ENCODE measurements at regions not wholly inside any gene's neighbourhood (a gene's known extent, or its start where the extent isn't known, plus 50 kb on each side); places are given as distances from the start of the nearest gene placed in this dataset.

DNA sequence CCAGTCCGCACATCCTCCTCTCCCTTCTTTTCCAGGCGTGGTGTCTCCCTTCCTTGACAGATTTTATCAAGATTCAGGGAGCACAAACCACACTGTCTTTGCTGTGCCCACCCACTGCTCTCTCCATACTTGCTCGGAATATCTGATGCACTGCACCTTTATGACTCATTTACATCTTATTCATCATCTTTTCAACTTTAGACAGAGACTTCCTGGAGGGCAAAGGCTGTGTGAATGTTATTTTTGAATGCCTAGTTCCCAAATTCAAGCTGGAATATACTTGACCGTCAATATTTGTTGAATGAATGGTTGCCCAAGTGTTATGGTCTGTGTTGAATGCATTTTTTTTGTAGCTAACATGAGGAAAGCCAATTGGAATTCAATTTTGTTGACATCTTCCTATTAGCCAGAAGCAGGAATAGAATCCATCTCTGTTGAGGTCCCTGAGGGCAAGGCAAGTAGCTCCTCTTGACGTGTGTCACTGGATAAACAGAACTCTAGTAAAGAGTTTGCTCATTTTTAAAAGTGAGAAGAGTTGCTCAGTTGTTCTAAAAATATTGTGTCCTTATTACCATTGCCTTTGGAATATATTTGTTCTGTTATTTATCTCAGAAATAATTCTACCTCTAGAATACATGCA lies 95.0 kb downstream of the KLF6 start:
- H3K4me1 Mint-ChIP-seq = peaks cover 0 to 4% (median 0%) of the 10 kb centered on the region in 4 donors
- DNase-seq (no peak), ATAC-seq (ENCODE audit: low read depth in 2 of 2) (no peak)
- H3K27ac ChIP-seq (ENCODE audit: insufficient read depth, low read length, poor library complexity, severe bottlenecking) = no peak overlapping the region
- H3K4me1 ChIP-seq (ENCODE audit: control insufficient read depth, insufficient read depth, low read length, poor library complexity, severe bottlenecking) = no peaks in the 10 kb centered on the region
- H3K4me3 ChIP-seq (ENCODE audit: low read depth, low read length) = no peak overlapping the region
- H3K27me3 Mint-ChIP-seq = peaks cover 2% of the 10 kb centered on the region
- H3K4me3 Mint-ChIP-seq = no peak overlapping the region
- no peaks in the 10 kb centered on the region for H3K9me3 ChIP-seq (ENCODE audit: control insufficient read depth in 2 of 2, low read length in 2 of 2)
- no peaks in the 10 kb centered on the region for H3K36me3 Mint-ChIP-seq
- H3K36me3 ChIP-seq (ENCODE audit: control insufficient read depth, insufficient read depth, low read length) = no peaks in the 10 kb centered on the region
- H3K27ac Mint-ChIP-seq = peak overlapping the region in 1 of 3 donors; percentile 39
- H3K27me3 ChIP-seq (ENCODE audit: control insufficient read depth, insufficient read depth, low read length) = no peaks in the 10 kb centered on the region
- H3K9me3 Mint-ChIP-seq = peaks cover 0 to 2% (median 0%) of the 10 kb centered on the region in 7 donors

GRCh38 chr10:3687510-3688081 lies 97.4 kb downstream of the KLF6 start:
- no peak for ATAC-seq (ENCODE audit: low read depth in 2 of 2)

DNA sequence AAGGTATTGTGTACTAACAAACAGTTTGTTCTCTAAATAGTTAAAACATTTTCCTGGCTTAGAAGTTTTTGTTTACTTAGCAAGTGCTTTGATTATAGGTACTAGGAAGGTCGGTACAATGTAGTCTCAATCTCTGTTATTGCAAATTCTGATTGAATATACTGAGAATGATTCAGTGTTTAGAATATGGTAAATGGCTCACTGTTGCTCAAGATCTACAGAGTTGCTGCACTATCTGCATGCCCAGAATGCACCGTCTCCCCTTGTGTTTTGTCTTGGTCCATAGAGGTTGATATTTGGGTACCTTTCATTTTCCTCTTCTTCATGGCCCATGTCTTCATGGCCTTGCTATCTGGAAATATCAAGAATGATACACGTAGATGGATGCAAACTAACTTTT lies 99.6 kb downstream of the KLF6 start:
- Histone ChIP-seq H3K27me3 (ENCODE audit: control insufficient read depth, insufficient read depth, low read length) (no peaks in the 10 kb centered on the region), H3K9me3 (ENCODE audit: control insufficient read depth in 2 of 2, low read length in 2 of 2) (no peaks in the 10 kb centered on the region), H3K36me3 (ENCODE audit: control insufficient read depth, insufficient read depth, low read length) (no peaks in the 10 kb centered on the region), H3K4me1 (ENCODE audit: control insufficient read depth, insufficient read depth, low read length, poor library complexity, severe bottlenecking) (no peaks in the 10 kb centered on the region), H3K4me3 (ENCODE audit: low read depth, low read length) (no peak overlapping the region), H3K27ac (ENCODE audit: insufficient read depth, low read length, poor library complexity, severe bottlenecking) (no peak overlapping the region)
- Mint-ChIP-seq H3K4me1 (peaks cover 0 to 5% (median 0%) of the 10 kb centered on the region in 4 donors), H3K4me3 (no peak overlapping the region), H3K9me3 (peaks cover 0 to 2% (median 0%) of the 10 kb centered on the region in 7 donors), H3K27ac (peak overlapping the region in 1 of 3 donors; percentile 7), H3K36me3 (no peaks in the 10 kb centered on the region), H3K27me3 (no peaks in the 10 kb centered on the region)
- ATAC-seq (ENCODE audit: low read depth in 2 of 2) (no peak), DNase-seq (no peak)

More at GRCh38 chr10:3687510-3688081, 97.4 kb downstream of the KLF6 start:
- DNase-seq = no peak
- Histone ChIP-seq H3K4me3 (ENCODE audit: low read depth, low read length) (no peak overlapping the region), H3K4me1 (ENCODE audit: control insufficient read depth, insufficient read depth, low read length, poor library complexity, severe bottlenecking) (no peaks in the 10 kb centered on the region), H3K27me3 (ENCODE audit: control insufficient read depth, insufficient read depth, low read length) (no peaks in the 10 kb centered on the region), H3K9me3 (ENCODE audit: control insufficient read depth in 2 of 2, low read length in 2 of 2) (no peaks in the 10 kb centered on the region), H3K27ac (ENCODE audit: insufficient read depth, low read length, poor library complexity, severe bottlenecking) (no peak overlapping the region), H3K36me3 (ENCODE audit: control insufficient read depth, insufficient read depth, low read length) (no peaks in the 10 kb centered on the region)
- Mint-ChIP-seq H3K4me3 (no peak overlapping the region), H3K36me3 (no peaks in the 10 kb centered on the region), H3K27ac (no peak overlapping the region), H3K4me1 (peaks cover 0 to 5% (median 0%) of the 10 kb centered on the region in 4 donors), H3K9me3 (peaks cover 0 to 2% (median 0%) of the 10 kb centered on the region in 7 donors), H3K27me3 (no peaks in the 10 kb centered on the region)

GRCh38 chr10:3684891-3685290 lies 100.1 kb downstream of the KLF6 start:
- H3K27me3 ChIP-seq (ENCODE audit: control insufficient read depth, insufficient read depth, low read length) = no peaks in the 10 kb centered on the region
- no peak overlapping the region for H3K4me3 ChIP-seq (ENCODE audit: low read depth, low read length)
- no peaks in the 10 kb centered on the region for H3K27me3 Mint-ChIP-seq
- H3K4me1 Mint-ChIP-seq = peaks cover 0 to 5% (median 0%) of the 10 kb centered on the region in 4 donors
- no peaks in the 10 kb centered on the region for H3K9me3 ChIP-seq (ENCODE audit: control insufficient read depth in 2 of 2, low read length in 2 of 2)
- no peaks in the 10 kb centered on the region for H3K4me1 ChIP-seq (ENCODE audit: control insufficient read depth, insufficient read depth, low read length, poor library complexity, severe bottlenecking)
- no peaks in the 10 kb centered on the region for H3K36me3 ChIP-seq (ENCODE audit: control insufficient read depth, insufficient read depth, low read length)
- peaks cover 0 to 2% (median 0%) of the 10 kb centered on the region in 7 donors for H3K9me3 Mint-ChIP-seq
- H3K36me3 Mint-ChIP-seq = no peaks in the 10 kb centered on the region
- H3K27ac Mint-ChIP-seq = peak overlapping the region in 2 of 3 donors; percentile 1 to 39
- H3K27ac ChIP-seq (ENCODE audit: insufficient read depth, low read length, poor library complexity, severe bottlenecking) = no peak overlapping the region
- ATAC-seq (ENCODE audit: low read depth in 2 of 2) = no peak
- H3K4me3 Mint-ChIP-seq = no peak overlapping the region
- peak in 1 of 3 donors; percentile 17 for DNase-seq

- DNase-seq (no peak), ATAC-seq (ENCODE audit: low read depth in 2 of 2) (no peak)
- no peak overlapping the region for H3K4me3 Mint-ChIP-seq
- H3K4me1 ChIP-seq (ENCODE audit: control insufficient read depth, insufficient read depth, low read length, poor library complexity, severe bottlenecking) = no peaks in the 10 kb centered on the region
- H3K27ac Mint-ChIP-seq = no peak overlapping the region
- no peak overlapping the region for H3K4me3 ChIP-seq (ENCODE audit: low read depth, low read length)
- H3K9me3 ChIP-seq (ENCODE audit: control insufficient read depth in 2 of 2, low read length in 2 of 2) = no peaks in the 10 kb centered on the region
- H3K9me3 Mint-ChIP-seq = peaks cover 0 to 2% (median 0%) of the 10 kb centered on the region in 7 donors
- H3K36me3 ChIP-seq (ENCODE audit: control insufficient read depth, insufficient read depth, low read length) = no peaks in the 10 kb centered on the region
- no peaks in the 10 kb centered on the region for H3K36me3 Mint-ChIP-seq
- no peak overlapping the region for H3K27ac ChIP-seq (ENCODE audit: insufficient read depth, low read length, poor library complexity, severe bottlenecking)
- H3K27me3 ChIP-seq (ENCODE audit: control insufficient read depth, insufficient read depth, low read length) = no peaks in the 10 kb centered on the region
- peaks cover 0 to 5% (median 0%) of the 10 kb centered on the region in 4 donors for H3K4me1 Mint-ChIP-seq
- H3K27me3 Mint-ChIP-seq = no peaks in the 10 kb centered on the region
These were observed 101.4 kb downstream of the KLF6 start for GRCh38 chr10:3683560-3683959.

GRCh38 chr10:3682745-3683144 lies 102.3 kb downstream of the KLF6 start:
- no peaks in the 10 kb centered on the region for H3K36me3 Mint-ChIP-seq
- DNase-seq = no peak
- Histone ChIP-seq H3K27ac (ENCODE audit: insufficient read depth, low read length, poor library complexity, severe bottlenecking) (no peak overlapping the region), H3K27me3 (ENCODE audit: control insufficient read depth, insufficient read depth, low read length) (no peaks in the 10 kb centered on the region), H3K9me3 (ENCODE audit: control insufficient read depth in 2 of 2, low read length in 2 of 2) (no peaks in the 10 kb centered on the region), H3K4me1 (ENCODE audit: control insufficient read depth, insufficient read depth, low read length, poor library complexity, severe bottlenecking) (no peaks in the 10 kb centered on the region), H3K36me3 (ENCODE audit: control insufficient read depth, insufficient read depth, low read length) (no peaks in the 10 kb centered on the region), H3K4me3 (ENCODE audit: low read depth, low read length) (no peak overlapping the region)
- H3K27me3 Mint-ChIP-seq = no peaks in the 10 kb centered on the region
- peaks cover 0 to 2% (median 0%) of the 10 kb centered on the region in 7 donors for H3K9me3 Mint-ChIP-seq
- ATAC-seq (ENCODE audit: low read depth in 2 of 2) = no peak
- H3K4me3 Mint-ChIP-seq = no peak overlapping the region
- H3K4me1 Mint-ChIP-seq = peaks cover 0 to 5% (median 0%) of the 10 kb centered on the region in 4 donors
- H3K27ac Mint-ChIP-seq = no peak overlapping the region

- Mint-ChIP-seq H3K27ac (peak overlapping the region in 1 of 3 donors; percentile 9), H3K27me3 (no peaks in the 10 kb centered on the region)
These were observed 103.1 kb downstream of the KLF6 start for GRCh38 chr10:3681642-3682554.

More at GRCh38 chr10:3681642-3682554, 103.1 kb downstream of the KLF6 start:
- Histone ChIP-seq H3K4me1 (ENCODE audit: control insufficient read depth, insufficient read depth, low read length, poor library complexity, severe bottlenecking) (no peaks in the 10 kb centered on the region), H3K4me3 (ENCODE audit: low read depth, low read length) (no peak overlapping the region), H3K27ac (ENCODE audit: insufficient read depth, low read length, poor library complexity, severe bottlenecking) (no peak overlapping the region), H3K36me3 (ENCODE audit: control insufficient read depth, insufficient read depth, low read length) (no peaks in the 10 kb centered on the region), H3K27me3 (ENCODE audit: control insufficient read depth, insufficient read depth, low read length) (no peaks in the 10 kb centered on the region), H3K9me3 (ENCODE audit: control insufficient read depth in 2 of 2, low read length in 2 of 2) (no peaks in the 10 kb centered on the region)
- DNase-seq = no peak
- Mint-ChIP-seq H3K4me1 (peaks cover 0 to 5% (median 0%) of the 10 kb centered on the region in 4 donors), H3K36me3 (no peaks in the 10 kb centered on the region), H3K4me3 (no peak overlapping the region), H3K9me3 (peaks cover 0 to 2% (median 0%) of the 10 kb centered on the region in 7 donors)
- no peak for ATAC-seq (ENCODE audit: low read depth in 2 of 2)
